Mononuclear cell (primary cell): ENCODE measurements at regions not wholly inside any gene's neighbourhood (a gene's known extent, or its start where the extent isn't known, plus 50 kb on each side); places are given as distances from the start of the nearest gene placed in this dataset.
"Not testable (repeated sequence)": the region's sequence is repeated elsewhere in the genome, so short reads cannot be mapped to it uniquely, and the experiment has no call there.

Experiments used
- H3K27me3 ChIP-seq: 2 replicates; pipeline ENCODE4 v1.6.0; 2011; ENCODE audit warnings: low read length, control low read depth; ENCODE audit not compliant: insufficient read depth
- H3K4me1 ChIP-seq: 2 replicates; pipeline ENCODE4 v1.5.1; 2011; ENCODE audit warnings: mild to moderate bottlenecking, low read length, control low read depth; ENCODE audit not compliant: insufficient read depth
- H3K4me3 ChIP-seq: 2 replicates; pipeline ENCODE4 v1.5.1; 2011; ENCODE audit warnings: mild to moderate bottlenecking, low read length, moderate library complexity
- H3K9me3 ChIP-seq: 2 replicates; pipeline ENCODE4 v1.5.1; 2011; ENCODE audit warnings: low read depth, mild to moderate bottlenecking, control low read depth, low read length

GRCh38 chr2:236644502-236644911, 74.9 kb downstream of the ACKR3 start:
- Histone ChIP-seq H3K4me1 (no peaks in the 10 kb centered on the region), H3K9me3 (no peaks in the 10 kb centered on the region), H3K4me3 (no peak overlapping the region)

GRCh38 chr2:236645141-236645540, 75.5 kb downstream of the ACKR3 start:
- not testable (repeated sequence) for H3K9me3 ChIP-seq, H3K4me1 ChIP-seq, H3K4me3 ChIP-seq, H3K27me3 ChIP-seq

More at GRCh38 chr2:236644502-236644911, 74.9 kb downstream of the ACKR3 start:
- H3K27me3 ChIP-seq = peaks cover 3% of the 10 kb centered on the region

- Histone ChIP-seq H3K4me3 (no peak overlapping the region), H3K27me3 (peaks cover 6% of the 10 kb centered on the region), H3K4me1 (no peaks in the 10 kb centered on the region), H3K9me3 (no peaks in the 10 kb centered on the region)
These were observed 76.8 kb downstream of the ACKR3 start for GRCh38 chr2:236646441-236646840.

- Histone ChIP-seq H3K4me3 (no peak overlapping the region), H3K9me3 (no peaks in the 10 kb centered on the region), H3K27me3 (peaks cover 6% of the 10 kb centered on the region), H3K4me1 (no peaks in the 10 kb centered on the region)
These were observed 77.2 kb downstream of the ACKR3 start for GRCh38 chr2:236646871-236647270.

- Histone ChIP-seq H3K9me3 (no peaks in the 10 kb centered on the region), H3K27me3 (peaks cover 6% of the 10 kb centered on the region), H3K4me3 (no peak overlapping the region), H3K4me1 (no peaks in the 10 kb centered on the region)
These were observed 78.0 kb downstream of the ACKR3 start for GRCh38 chr2:236647621-236648020.

GRCh38 chr2:236653863-236654262, 84.2 kb downstream of the ACKR3 start:
- H3K4me3 ChIP-seq = no peak overlapping the region
- peaks cover 12% of the 10 kb centered on the region for H3K27me3 ChIP-seq
- H3K4me1 ChIP-seq = no peaks in the 10 kb centered on the region
- no peaks in the 10 kb centered on the region for H3K9me3 ChIP-seq

- H3K9me3 ChIP-seq = no peaks in the 10 kb centered on the region
- peaks cover 12% of the 10 kb centered on the region for H3K27me3 ChIP-seq
- H3K4me3 ChIP-seq = no peak overlapping the region
These were observed 84.9 kb downstream of the ACKR3 start for GRCh38 chr2:236654496-236654895.

GRCh38 chr2:236656166-236656565, 86.5 kb downstream of the ACKR3 start:
- no peaks in the 10 kb centered on the region for H3K4me1 ChIP-seq
- H3K4me3 ChIP-seq = no peak overlapping the region
- H3K27me3 ChIP-seq = peaks cover 13% of the 10 kb centered on the region
- H3K9me3 ChIP-seq = no peaks in the 10 kb centered on the region

More at GRCh38 chr2:236654496-236654895, 84.9 kb downstream of the ACKR3 start:
- no peaks in the 10 kb centered on the region for H3K4me1 ChIP-seq

- Histone ChIP-seq H3K9me3 (no peaks in the 10 kb centered on the region), H3K4me1 (no peaks in the 10 kb centered on the region), H3K27me3 (peaks cover 16% of the 10 kb centered on the region), H3K4me3 (no peak overlapping the region)
These were observed 87.1 kb downstream of the ACKR3 start for GRCh38 chr2:236656721-236657120.

GRCh38 chr2:236657215-236657614, 87.6 kb downstream of the ACKR3 start:
- peaks cover 16% of the 10 kb centered on the region for H3K27me3 ChIP-seq
- H3K4me1 ChIP-seq = no peaks in the 10 kb centered on the region
- no peaks in the 10 kb centered on the region for H3K9me3 ChIP-seq
- H3K4me3 ChIP-seq = no peak overlapping the region

- no peak overlapping the region for H3K4me3 ChIP-seq
- H3K4me1 ChIP-seq = no peaks in the 10 kb centered on the region
- no peaks in the 10 kb centered on the region for H3K9me3 ChIP-seq
- H3K27me3 ChIP-seq = peaks cover 16% of the 10 kb centered on the region
These were observed 88.2 kb downstream of the ACKR3 start for GRCh38 chr2:236657801-236658200.

- H3K4me1 ChIP-seq = no peaks in the 10 kb centered on the region
- peaks cover 10% of the 10 kb centered on the region for H3K27me3 ChIP-seq
- H3K9me3 ChIP-seq = no peaks in the 10 kb centered on the region
- H3K4me3 ChIP-seq = no peak overlapping the region
These were observed 89.5 kb downstream of the ACKR3 start for GRCh38 chr2:236658974-236659757.

- H3K9me3 ChIP-seq = no peaks in the 10 kb centered on the region
- H3K27me3 ChIP-seq = peaks cover 7% of the 10 kb centered on the region
- H3K4me1 ChIP-seq = no peaks in the 10 kb centered on the region
- no peak overlapping the region for H3K4me3 ChIP-seq
These were observed 90.1 kb downstream of the ACKR3 start for GRCh38 chr2:236659758-236660150.

- Histone ChIP-seq H3K27me3 (peaks cover 7% of the 10 kb centered on the region), H3K4me3 (no peak overlapping the region), H3K4me1 (no peaks in the 10 kb centered on the region), H3K9me3 (no peaks in the 10 kb centered on the region)
These were observed 91.6 kb downstream of the ACKR3 start for GRCh38 chr2:236661061-236661761.

- H3K9me3 ChIP-seq = no peaks in the 10 kb centered on the region
- H3K4me3 ChIP-seq = no peak overlapping the region
- H3K4me1 ChIP-seq = no peaks in the 10 kb centered on the region
- H3K27me3 ChIP-seq = peaks cover 7% of the 10 kb centered on the region
These were observed 92.1 kb downstream of the ACKR3 start for GRCh38 chr2:236661762-236662110.
